Hematopoietic multipotent progenitor cell treated with erythropoietin and hydrocortisone succinate and interleukin-3 and kit ligand, for 8 days (in vitro differentiated cells): ENCODE measurements at regions not wholly inside any gene's neighbourhood (a gene's known extent, or its start where the extent isn't known, plus 50 kb on each side); places are given as distances from the start of the nearest gene placed in this dataset.
"Not testable (repeated sequence)": the region's sequence is repeated elsewhere in the genome, so short reads cannot be mapped to it uniquely, and the experiment has no call there.

Source experiments
- DNase-seq: peaks from one replicate; pipeline ENCODE4 v3.0.0-alpha.2; 2015

GRCh38 chr1:68675336-68675735 lies 178.5 kb upstream of the DEPDC1 start:
- DNase-seq = no peak

- no peak for DNase-seq
Measured at GRCh38 chr1:68677684-68678351, 180.9 kb upstream of the DEPDC1 start.

GRCh38 chr1:68696221-68696620 lies 199.3 kb upstream of the DEPDC1 start:
- no peak for DNase-seq

DNA sequence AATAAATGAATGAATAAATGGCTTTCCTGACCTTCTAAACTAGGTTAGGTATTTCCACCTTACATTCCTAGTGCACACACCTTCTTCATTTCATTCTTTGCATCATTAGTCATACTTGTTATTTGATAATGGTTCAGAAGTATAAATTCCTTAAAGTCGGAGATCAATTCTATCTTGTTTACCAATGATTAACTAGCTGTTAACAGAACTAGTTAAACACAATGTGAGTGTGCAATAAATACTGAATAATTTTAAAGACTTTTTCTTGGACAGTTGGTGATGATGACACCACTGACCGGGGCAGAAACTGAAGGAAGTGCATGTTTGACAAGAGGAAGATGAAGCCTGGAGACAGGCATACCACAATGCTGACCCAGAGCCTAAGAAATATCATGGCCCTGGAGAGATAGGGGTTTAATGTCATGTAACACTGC lies 207.1 kb upstream of the DEPDC1 start:
- DNase-seq = no peak

DNA sequence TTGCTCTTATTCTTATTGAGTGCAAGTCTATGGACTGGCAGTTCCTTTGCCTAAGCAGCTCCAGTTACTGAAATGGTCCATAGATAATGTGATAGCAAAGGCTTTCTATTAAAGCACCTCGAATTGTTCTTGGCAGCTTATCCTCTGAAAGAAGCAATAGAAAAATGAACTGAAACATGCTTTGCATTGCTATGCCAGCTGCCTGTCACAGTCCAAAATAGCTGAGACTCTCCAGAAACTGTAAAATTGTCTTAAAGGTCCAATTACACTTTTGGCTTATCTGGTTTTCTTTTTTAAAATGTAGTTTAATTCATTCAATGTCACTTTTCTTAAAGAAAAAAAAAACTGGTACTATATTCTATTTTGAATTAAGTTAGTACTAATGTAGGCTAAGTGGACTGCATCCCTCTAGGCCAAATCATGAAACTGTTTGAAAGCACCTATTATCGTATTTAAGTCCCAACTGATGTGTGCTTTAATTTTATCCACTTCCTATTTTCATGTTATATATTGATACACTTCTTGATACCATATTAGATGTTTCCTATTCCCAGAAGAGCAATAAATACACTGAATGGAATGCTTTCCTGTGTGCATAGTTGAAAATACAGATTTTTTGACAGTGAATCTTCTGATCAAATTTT lies 208.0 kb upstream of the DEPDC1 start:
- DNase-seq = no peak

GRCh38 chr1:68705466-68705865 lies 208.6 kb upstream of the DEPDC1 start:
- DNase-seq = no peak

- no peak for DNase-seq
Measured at GRCh38 chr1:68706639-68707317, 209.9 kb upstream of the DEPDC1 start.

GRCh38 chr1:68717330-68717729 lies 220.4 kb upstream of the DEPDC1 start:
- no peak for DNase-seq

DNA sequence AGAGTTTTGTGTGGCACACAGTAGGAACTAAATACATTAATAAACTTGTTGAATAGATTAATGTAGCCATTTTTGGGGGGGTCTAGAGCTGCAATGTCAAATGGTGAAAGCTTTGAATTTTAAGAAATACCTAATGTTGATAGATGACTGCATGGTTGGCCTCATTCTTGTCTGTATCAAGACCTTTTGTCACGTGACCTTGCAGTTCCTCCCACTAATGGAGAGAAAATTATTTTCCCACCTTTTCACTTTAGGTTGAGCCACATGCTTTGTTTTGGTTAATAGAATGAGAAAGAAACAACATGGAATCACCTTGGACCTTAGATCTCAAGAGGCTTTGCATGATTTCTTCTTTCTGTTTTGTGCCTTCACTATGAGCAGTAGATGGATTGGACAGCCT lies 223.6 kb upstream of the DEPDC1 start:
- no peak for DNase-seq

DNA sequence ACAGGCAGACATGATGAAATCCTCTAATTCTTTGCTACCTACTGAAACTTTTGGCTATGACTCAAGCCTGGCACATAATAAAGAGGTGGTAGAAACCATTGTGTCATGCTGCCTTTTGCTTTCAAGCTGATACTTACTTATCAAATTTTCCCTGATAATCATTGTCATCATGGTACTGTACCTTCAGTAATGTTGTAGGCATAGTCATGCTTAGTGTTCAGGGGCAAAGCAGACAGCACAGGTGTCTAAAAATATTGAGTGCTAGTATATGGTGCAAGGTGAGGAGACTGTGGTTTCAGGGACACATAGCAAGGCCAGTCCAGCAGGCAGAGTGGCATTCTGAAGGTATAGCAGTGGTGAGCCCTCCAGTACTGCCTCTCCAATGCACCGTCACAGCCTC lies 226.9 kb upstream of the DEPDC1 start:
- no peak for DNase-seq

DNA sequence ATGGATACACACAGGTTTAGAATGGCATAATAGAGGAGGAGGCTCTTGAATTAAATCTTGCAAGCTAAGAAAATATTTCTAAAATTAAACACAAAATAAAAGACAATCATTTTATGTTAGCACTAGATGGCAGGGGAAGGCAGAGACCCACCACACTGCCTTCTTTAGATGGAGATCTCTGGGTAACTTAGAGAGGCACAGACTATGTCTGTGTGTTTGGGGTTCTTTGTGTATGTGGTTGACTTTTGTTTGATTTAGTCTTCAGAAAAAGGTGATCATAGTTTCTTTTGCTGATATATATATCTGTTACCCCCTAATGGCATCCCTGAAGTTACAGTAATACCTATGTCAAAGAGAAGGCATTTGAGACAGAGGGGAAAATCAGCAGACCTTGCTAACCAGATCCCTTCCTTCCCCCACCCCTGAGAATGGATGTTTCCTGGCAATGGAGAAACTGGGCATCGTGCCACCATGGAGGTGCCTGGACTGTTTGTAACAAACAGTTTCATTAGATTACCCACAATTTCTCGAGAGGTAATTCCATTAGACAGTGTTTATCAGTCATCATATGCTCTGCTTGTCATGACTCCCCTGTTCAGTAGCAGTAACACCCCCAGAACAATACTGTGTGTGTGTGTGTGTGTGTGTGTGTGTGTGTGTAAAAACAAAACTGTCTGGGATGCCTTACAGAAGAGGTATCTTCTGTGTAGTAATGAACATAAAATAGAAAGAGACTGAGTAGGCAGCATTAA lies 228.3 kb upstream of the DEPDC1 start:
- no peak for DNase-seq

- DNase-seq = not testable (repeated sequence)
Measured at GRCh38 chr1:68739486-68739885, 242.6 kb upstream of the DEPDC1 start.

DNA sequence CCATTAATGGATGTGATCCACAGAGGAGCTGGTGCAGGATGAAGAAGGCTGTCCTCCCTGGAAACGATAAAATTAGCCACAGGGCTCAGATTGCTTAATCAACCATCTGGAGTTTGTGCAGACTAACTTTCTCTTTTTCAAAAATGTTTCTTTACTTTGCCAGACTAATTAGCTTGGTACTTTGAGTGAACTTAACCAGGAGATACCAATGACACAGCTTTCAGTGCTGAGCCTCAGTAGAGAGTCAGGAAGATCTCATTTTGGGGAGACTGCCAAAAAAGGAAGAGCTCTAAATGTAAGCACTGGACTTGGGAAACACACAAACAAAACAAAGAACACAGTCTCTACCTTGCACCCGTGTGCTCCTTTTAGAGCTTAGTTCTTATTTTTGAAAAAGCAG lies 248.1 kb upstream of the DEPDC1 start:
- DNase-seq = no peak

- no peak for DNase-seq
Measured at GRCh38 chr1:68745451-68745850, 248.6 kb upstream of the DEPDC1 start.

DNA sequence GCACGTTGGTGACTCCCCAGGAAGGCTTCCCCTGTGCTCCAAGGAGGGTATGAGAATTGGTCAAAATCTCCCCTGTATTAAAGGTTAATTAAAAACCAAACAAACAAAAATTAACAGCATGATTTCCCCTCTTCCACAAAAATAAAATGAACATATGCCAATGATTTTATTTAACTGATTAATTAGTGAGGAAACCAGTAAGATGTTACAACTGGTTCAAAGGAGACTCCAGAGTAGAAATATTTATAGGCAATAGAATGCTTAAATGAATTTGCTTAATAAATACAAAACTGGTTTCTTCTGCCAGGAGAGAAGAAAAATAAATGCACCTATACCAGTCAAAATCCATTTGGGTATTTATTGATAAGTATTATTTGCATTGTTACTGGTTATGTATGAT lies 249.5 kb upstream of the DEPDC1 start:
- no peak for DNase-seq

DNA sequence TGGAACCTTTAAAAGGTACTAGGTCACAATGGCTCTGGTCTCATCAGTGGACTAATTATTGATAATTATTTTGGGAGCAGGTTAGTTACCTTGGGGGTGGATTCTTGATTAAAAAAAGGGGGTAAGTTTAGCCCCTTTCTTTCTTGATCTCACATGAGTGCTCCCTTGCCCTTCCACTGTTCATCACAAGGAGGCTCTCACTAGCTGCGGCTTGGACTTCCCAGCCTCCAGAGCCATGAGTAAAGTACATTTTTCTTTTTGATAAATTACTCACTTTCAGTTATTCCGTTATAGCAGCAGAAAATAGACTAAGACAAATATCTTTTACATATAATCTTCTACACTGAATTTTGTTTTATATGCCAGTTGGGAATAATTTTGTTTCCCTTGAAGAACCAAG lies 254.8 kb upstream of the DEPDC1 start:
- no peak for DNase-seq

- no peak for DNase-seq
Measured at GRCh38 chr1:68758666-68759209, 261.9 kb upstream of the DEPDC1 start.

DNA sequence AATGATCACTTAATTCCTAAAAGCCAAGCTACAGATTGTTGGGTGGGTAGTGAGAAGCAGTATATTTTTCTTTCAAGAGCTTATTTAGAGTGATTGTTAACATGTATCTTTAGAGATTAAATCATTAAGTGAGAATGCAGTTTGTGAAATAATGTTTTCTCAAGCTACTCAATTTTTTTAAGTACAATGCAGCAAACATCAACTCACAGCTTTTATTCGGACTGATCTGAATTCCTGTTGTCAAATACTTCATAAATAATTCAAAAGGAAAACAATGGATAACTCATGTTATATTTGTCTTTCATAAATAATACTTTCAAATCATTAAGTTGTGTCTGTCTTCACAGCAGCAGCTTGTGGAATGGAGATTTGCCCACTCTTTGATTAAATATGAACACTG lies 271.1 kb upstream of the DEPDC1 start:
- no peak for DNase-seq

DNA sequence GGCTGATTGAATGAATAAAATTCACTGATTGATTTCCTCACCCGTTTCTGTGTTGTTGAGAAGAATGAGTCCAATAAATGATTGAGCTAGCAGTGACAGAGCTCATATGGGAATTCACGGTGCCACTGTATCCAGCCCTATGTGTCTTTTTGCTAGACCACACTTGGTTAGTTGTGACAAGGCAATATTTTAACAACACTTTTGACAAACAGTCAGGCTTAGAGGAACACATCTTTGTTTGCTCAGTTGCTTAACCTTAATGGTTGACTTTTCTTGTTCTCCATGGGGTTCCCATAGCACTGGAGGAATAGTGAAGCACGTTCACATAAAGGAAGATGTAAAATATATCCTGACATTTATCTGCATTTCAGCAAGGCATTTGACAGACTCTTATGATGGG lies 273.9 kb upstream of the DEPDC1 start:
- no peak for DNase-seq

DNA sequence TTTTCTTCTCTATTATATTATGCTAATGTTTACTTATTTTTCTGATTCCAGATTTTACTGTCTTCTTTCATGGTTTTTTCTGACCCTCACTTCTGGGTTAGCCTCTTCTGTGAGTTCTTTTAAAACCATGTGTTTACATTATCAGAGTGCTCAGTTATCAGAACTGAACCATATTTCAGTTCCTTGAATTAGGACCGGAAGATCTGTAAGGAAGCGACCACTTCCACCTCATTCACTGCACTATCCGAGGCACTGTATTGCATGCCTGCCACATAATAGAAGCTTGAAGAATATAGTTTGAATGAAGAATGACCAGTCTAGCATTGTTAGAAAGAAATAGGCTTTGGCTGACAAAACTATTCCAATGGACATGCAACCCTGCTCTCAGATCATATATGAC lies 281.0 kb upstream of the DEPDC1 start:
- DNase-seq = peak; percentile 16

DNA sequence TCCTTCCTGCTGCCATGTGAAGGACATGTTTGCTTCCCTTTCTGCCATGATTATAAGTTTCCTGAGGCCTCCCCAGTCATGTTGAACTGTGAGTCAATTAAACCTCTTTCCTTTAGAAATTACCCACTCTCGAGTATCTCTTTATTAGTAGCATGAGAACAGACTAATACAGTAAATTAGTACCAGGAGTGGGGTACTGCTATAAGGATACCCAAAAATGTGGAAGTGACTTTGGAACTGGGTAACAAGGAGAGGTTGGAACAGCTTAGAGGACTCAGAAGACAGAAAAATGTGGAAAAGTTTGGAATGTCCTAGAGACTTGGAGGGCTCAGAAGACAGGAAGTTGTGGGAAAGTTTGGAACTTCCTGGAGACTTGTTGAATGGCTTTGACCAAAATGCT lies 283.0 kb upstream of the DEPDC1 start:
- DNase-seq = not testable (repeated sequence)

GRCh38 chr1:68780919-68781318 lies 284.0 kb upstream of the DEPDC1 start:
- DNase-seq = no peak

DNA sequence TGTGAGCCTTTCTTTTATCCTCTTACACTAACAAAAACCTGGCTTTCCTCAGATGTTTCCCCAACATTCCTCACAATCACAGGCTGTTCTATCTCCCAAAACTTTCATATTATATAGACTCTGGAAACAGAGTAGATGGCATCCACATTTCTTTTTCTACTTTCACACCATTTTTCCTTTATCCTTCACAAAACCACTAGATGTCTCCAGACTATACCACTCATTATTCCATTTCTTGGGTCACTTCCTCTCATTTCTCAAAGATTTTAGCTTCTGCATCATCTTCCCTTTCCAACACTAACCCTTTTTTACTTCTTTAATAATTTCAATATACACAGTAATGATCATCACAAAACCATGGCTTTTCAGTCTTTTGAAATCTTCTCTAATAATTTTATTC lies 286.0 kb upstream of the DEPDC1 start:
- DNase-seq = no peak
